Caco-2 (cell line): ENCODE measurements at regions not wholly inside any gene's neighbourhood (a gene's known extent, or its start where the extent isn't known, plus 50 kb on each side); places are given as distances from the start of the nearest gene placed in this dataset.

Experiments used
- BruUV-seq: library from RNA; stranded (reverse); fragments of 400-500 nt; replicated peaks from 2 replicates; lab custom pipeline; 2021; lab: Mats Ljungman, UMichigan
- CTCF ChIA-PET: fragments of 300-600 bp; sonication (Branson Sonifier 250); formaldehyde crosslinking; loops from one replicate; lab custom pipeline; 2022; ENCODE audit warnings: antibody characterized with exemption; lab: Charles Lee
- POLR2A ChIA-PET: fragments of 300-600 bp; sonication (Branson Sonifier 250); formaldehyde crosslinking; loops from one replicate; lab custom pipeline; 2022; ENCODE audit warnings: antibody characterized with exemption; lab: Charles Lee
- DNase-seq, 2 experiments: peaks; one replicate each; pipeline versions ENCODE4 v3.0.0 to v3.0.0-alpha.2; 2020 to 2022
- H3K27me3 ChIP-seq: replicated peaks from 2 replicates; pipeline ENCODE4 v1.6.0; 2011; ENCODE audit warnings: low read length; ENCODE audit not compliant: control insufficient read depth, insufficient read depth
- H3K36me3 ChIP-seq: 2 replicates; pipeline ENCODE4 v1.5.1; 2011; ENCODE audit warnings: low read length; ENCODE audit not compliant: control insufficient read depth, insufficient read depth
- H3K4me1 ChIP-seq: fragments of 250-450 bp; sonication (Bioruptor Pico); 2 replicates; pipeline ENCODE4 v1.5.1; 2020; ENCODE audit warnings: mild to moderate bottlenecking
- H3K4me3 ChIP-seq: 2 replicates; pipeline ENCODE4 v1.5.1; 2011; ENCODE audit warnings: low read depth, mild to moderate bottlenecking, control low read depth, low read length
- H3K9me3 ChIP-seq: fragments of 250-450 bp; sonication (Bioruptor Pico); 2 replicates; pipeline ENCODE4 v1.5.1; 2020; ENCODE audit warnings: mild to moderate bottlenecking, moderate library complexity
- H3K27ac Mint-ChIP-seq: one replicate; pipeline ENCODE4 v1.8.0; 2022; ENCODE audit warnings: mixed read lengths; ENCODE audit not compliant: unreplicated experiment
- H3K27me3 Mint-ChIP-seq: one replicate; pipeline ENCODE4 v1.8.0; 2022; ENCODE audit warnings: mixed read lengths; ENCODE audit not compliant: insufficient read depth, unreplicated experiment
- H3K36me3 Mint-ChIP-seq: one replicate; pipeline ENCODE4 v1.8.0; 2022; ENCODE audit warnings: mild to moderate bottlenecking, mixed read lengths; ENCODE audit not compliant: insufficient read depth, unreplicated experiment
- H3K4me1 Mint-ChIP-seq: one replicate; pipeline ENCODE4 v1.8.0; 2022; ENCODE audit warnings: low read depth, mixed read lengths; ENCODE audit not compliant: unreplicated experiment
- H3K4me3 Mint-ChIP-seq: one replicate; pipeline ENCODE4 v1.8.0; 2022; ENCODE audit warnings: mild to moderate bottlenecking, moderate library complexity, mixed read lengths; ENCODE audit not compliant: unreplicated experiment
- H3K9me3 Mint-ChIP-seq: one replicate; pipeline ENCODE4 v1.8.0; 2022; ENCODE audit warnings: mixed read lengths; ENCODE audit not compliant: unreplicated experiment
- intact Hi-C: fragments of 100-400 bp; cut with micrococcal nuclease; formaldehyde crosslinking; loops from one replicate; pipeline ENCODE4 v1.10.0; 2022; ENCODE audit not compliant: unreplicated experiment
- TF ChIP-seq, protein P1 (sequence below), 2 experiments: fragments of 200-600 bp in 1 of 2; IDR thresholded peaks; 1 replicate in 1 of 2; 2 replicates in 1 of 2; pipeline versions ENCODE4 v1.5.1 to v1.8.0; 2011 to 2022; ENCODE audit warnings: antibody characterized with exemption in 1 of 2, control low read depth in 1 of 2, inconsistent platforms in 1 of 2, low read depth in 1 of 2, low read length in 1 of 2, mild to moderate bottlenecking in 1 of 2, moderate library complexity in 1 of 2; ENCODE audit not compliant: insufficient read depth in 1 of 2, severe bottlenecking in 1 of 2, unreplicated experiment in 1 of 2

DNA sequence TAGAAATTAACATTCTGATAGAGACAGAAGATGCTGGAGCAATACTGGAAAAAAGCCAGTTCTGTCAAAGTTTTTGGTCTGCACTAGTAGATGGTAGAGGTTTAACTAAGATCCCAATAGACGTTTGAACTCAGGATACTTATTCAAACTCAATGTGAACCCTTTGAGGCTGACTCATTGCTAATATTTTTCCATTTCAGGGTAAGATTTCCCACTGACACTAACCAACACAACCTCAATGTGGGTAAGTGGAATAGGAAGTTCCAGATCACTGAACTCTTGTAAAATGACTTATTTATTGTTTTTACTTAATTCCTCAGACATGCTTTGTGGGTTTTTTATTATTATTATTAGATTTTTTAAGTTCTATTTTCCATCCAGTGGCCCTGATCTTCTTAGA is 1024.8 kb downstream of the EPHA3 start:
- TF ChIP-seq, protein P1, sequence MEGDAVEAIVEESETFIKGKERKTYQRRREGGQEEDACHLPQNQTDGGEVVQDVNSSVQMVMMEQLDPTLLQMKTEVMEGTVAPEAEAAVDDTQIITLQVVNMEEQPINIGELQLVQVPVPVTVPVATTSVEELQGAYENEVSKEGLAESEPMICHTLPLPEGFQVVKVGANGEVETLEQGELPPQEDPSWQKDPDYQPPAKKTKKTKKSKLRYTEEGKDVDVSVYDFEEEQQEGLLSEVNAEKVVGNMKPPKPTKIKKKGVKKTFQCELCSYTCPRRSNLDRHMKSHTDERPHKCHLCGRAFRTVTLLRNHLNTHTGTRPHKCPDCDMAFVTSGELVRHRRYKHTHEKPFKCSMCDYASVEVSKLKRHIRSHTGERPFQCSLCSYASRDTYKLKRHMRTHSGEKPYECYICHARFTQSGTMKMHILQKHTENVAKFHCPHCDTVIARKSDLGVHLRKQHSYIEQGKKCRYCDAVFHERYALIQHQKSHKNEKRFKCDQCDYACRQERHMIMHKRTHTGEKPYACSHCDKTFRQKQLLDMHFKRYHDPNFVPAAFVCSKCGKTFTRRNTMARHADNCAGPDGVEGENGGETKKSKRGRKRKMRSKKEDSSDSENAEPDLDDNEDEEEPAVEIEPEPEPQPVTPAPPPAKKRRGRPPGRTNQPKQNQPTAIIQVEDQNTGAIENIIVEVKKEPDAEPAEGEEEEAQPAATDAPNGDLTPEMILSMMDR (IDR thresholded peaks at IDR 0.05; ENCODE audit: insufficient read depth in 1 of 2, low read depth in 1 of 2, low read length in 1 of 2, severe bottlenecking in 1 of 2, unreplicated experiment in 1 of 2) = no peak
- Mint-ChIP-seq H3K9me3 (peaks cover 2% of the 10 kb centered on the region), H3K36me3 (no peaks in the 10 kb centered on the region), H3K4me1 (peaks cover 16% of the 10 kb centered on the region), H3K4me3 (no peak overlapping the region), H3K27me3 (no peaks in the 10 kb centered on the region), H3K27ac (no peak overlapping the region)
- ChIA-PET POLR2A (no interaction called here), CTCF (no interaction called here)
- intact Hi-C loops = no loop called here
- no peaks in the 10 kb centered on the region for H3K36me3 ChIP-seq
- peaks cover 20% of the 10 kb centered on the region for H3K4me1 ChIP-seq
- H3K27me3 ChIP-seq = no peaks in the 10 kb centered on the region
- BruUV-seq = no TSS peak
- no peaks in the 10 kb centered on the region for H3K9me3 ChIP-seq
- no peak overlapping the region for H3K4me3 ChIP-seq
- DNase-seq = no peak

GRCh38 chr3:90134090-90134489 is 1026.7 kb downstream of the EPHA3 start:
- intact Hi-C loops = no loop called here
- peaks cover 22% of the 10 kb centered on the region for H3K4me1 ChIP-seq
- TF ChIP-seq, protein P1 (IDR thresholded peaks at IDR 0.05; ENCODE audit: insufficient read depth in 1 of 2, low read depth in 1 of 2, low read length in 1 of 2, severe bottlenecking in 1 of 2, unreplicated experiment in 1 of 2) = no peak
- ChIA-PET POLR2A (no interaction called here), CTCF (no interaction called here)
- H3K36me3 Mint-ChIP-seq = no peaks in the 10 kb centered on the region
- H3K4me3 ChIP-seq = no peak overlapping the region
- no peak for DNase-seq
- H3K4me1 Mint-ChIP-seq = peaks cover 16% of the 10 kb centered on the region
- H3K27me3 Mint-ChIP-seq = no peaks in the 10 kb centered on the region
- no peaks in the 10 kb centered on the region for H3K9me3 ChIP-seq
- H3K27ac Mint-ChIP-seq = no peak overlapping the region
- H3K36me3 ChIP-seq = no peaks in the 10 kb centered on the region
- H3K27me3 ChIP-seq = no peaks in the 10 kb centered on the region
- H3K9me3 Mint-ChIP-seq = no peaks in the 10 kb centered on the region
- no TSS peak for BruUV-seq
- H3K4me3 Mint-ChIP-seq = no peak overlapping the region

DNA sequence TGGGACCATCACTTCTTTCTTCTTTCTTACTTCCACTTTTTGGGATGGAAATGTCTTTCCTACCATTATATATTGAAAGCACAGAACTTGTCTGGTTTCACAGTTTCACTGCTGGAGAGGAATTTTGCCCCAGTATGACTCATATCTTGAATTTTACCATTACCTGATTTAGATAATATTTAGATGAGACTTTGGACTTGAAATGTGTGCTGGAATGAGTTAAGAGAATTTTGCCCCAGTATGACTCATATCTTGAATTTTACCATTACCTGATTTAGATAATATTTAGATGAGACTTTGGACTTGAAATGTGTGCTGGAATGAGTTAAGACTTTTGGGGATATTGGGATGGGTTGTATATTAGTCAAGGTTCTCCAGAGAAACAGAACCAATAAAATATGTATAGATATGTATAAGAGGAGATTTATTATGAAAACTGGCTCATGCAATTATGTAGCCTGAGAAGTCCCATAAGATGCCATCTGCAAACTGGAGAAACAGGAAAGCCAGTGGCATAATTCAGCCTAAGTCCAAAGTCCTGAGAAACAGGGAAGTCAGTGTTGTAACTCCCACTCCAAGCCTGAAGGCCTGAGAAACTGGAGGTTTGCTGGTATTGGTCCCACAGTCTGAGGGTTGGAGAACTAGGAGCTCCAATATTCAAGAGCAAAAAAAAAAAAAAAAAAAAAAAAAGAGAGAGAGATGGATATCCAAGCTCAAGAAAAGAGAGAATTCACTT is 1029.2 kb downstream of the EPHA3 start:
- H3K4me3 ChIP-seq = no peak overlapping the region
- ChIA-PET CTCF (no interaction called here), POLR2A (interaction anchor here (0.7 kb wide), 1 partner anchor 68 kb away, joined by 4 read pairs; no protein-coding TSS in a partner anchor)
- peaks cover 16% of the 10 kb centered on the region for H3K4me1 Mint-ChIP-seq
- no peaks in the 10 kb centered on the region for H3K27me3 Mint-ChIP-seq
- H3K9me3 Mint-ChIP-seq = no peaks in the 10 kb centered on the region
- H3K27me3 ChIP-seq = no peaks in the 10 kb centered on the region
- peak; percentile 15 to 51 for DNase-seq
- no TSS peak for BruUV-seq
- no peak overlapping the region for H3K27ac Mint-ChIP-seq
- no peaks in the 10 kb centered on the region for H3K36me3 ChIP-seq
- peaks cover 22% of the 10 kb centered on the region for H3K4me1 ChIP-seq
- H3K36me3 Mint-ChIP-seq = no peaks in the 10 kb centered on the region
- H3K9me3 ChIP-seq = no peaks in the 10 kb centered on the region
- H3K4me3 Mint-ChIP-seq = no peak overlapping the region
- intact Hi-C loops = no loop called here
- TF ChIP-seq, protein P1 (IDR thresholded peaks at IDR 0.05; ENCODE audit: insufficient read depth in 1 of 2, low read depth in 1 of 2, low read length in 1 of 2, severe bottlenecking in 1 of 2, unreplicated experiment in 1 of 2) = no peak
